GM23248 (cell line): ENCODE measurements at regions not wholly inside any gene's neighbourhood (a gene's known extent, or its start where the extent isn't known, plus 50 kb on each side); places are given as distances from the start of the nearest gene placed in this dataset.

Source experiments
- DNase-seq: peaks from one replicate; pipeline ENCODE4 v3.0.0-alpha.2; 2015
- H2AFZ ChIP-seq: fragments of 200-600 bp; sonication (generic); 2 replicates; pipeline ENCODE4 v1.6.1; 2016; ENCODE audit warnings: antibody characterized with exemption
- H3F3A ChIP-seq: fragments of 200-600 bp; sonication (generic); 2 replicates; pipeline ENCODE4 v1.6.1; 2016; ENCODE audit warnings: mild to moderate bottlenecking, antibody characterized with exemption, mixed run types; ENCODE audit not compliant: insufficient read depth
- H3K27ac ChIP-seq: fragments of 200-600 bp; sonication (generic); 2 replicates; pipeline ENCODE4 v1.5.1; 2016; ENCODE audit warnings: mild to moderate bottlenecking
- H3K27me3 ChIP-seq: fragments of 200-600 bp; sonication (generic); replicated peaks from 2 replicates; pipeline ENCODE4 v1.6.1; 2016; ENCODE audit warnings: mild to moderate bottlenecking; ENCODE audit not compliant: insufficient read depth
- H3K36me3 ChIP-seq: fragments of 200-600 bp; sonication (generic); 2 replicates; pipeline ENCODE4 v1.6.1; 2016; ENCODE audit warnings: low read depth, mild to moderate bottlenecking
- H3K4me1 ChIP-seq: fragments of 200-600 bp; sonication (generic); 2 replicates; pipeline ENCODE4 v1.6.1; 2016; ENCODE audit warnings: mild to moderate bottlenecking; ENCODE audit not compliant: insufficient read depth
- H3K4me2 ChIP-seq: fragments of 200-600 bp; sonication (generic); one replicate; pipeline ENCODE4 v1.6.1; 2016; ENCODE audit warnings: mild to moderate bottlenecking; ENCODE audit not compliant: unreplicated experiment
- H3K4me3 ChIP-seq: fragments of 200-600 bp; sonication (generic); 2 replicates; pipeline ENCODE4 v1.5.1; 2016; ENCODE audit warnings: mild to moderate bottlenecking
- H3K79me2 ChIP-seq: fragments of 200-600 bp; sonication (generic); 2 replicates; pipeline ENCODE4 v1.6.1; 2016; ENCODE audit warnings: mild to moderate bottlenecking; ENCODE audit not compliant: insufficient read depth
- H3K9ac ChIP-seq: fragments of 200-600 bp; sonication (generic); 2 replicates; pipeline ENCODE4 v1.6.1; 2016; ENCODE audit warnings: mild to moderate bottlenecking
- H3K9me2 ChIP-seq: fragments of 200-600 bp; sonication (generic); 2 replicates; pipeline ENCODE4 v1.6.1; 2016; ENCODE audit warnings: mixed run types, mild to moderate bottlenecking, moderate library complexity; ENCODE audit not compliant: insufficient read depth
- H3K9me3 ChIP-seq: fragments of 200-600 bp; sonication (generic); one replicate; pipeline ENCODE4 v1.6.1; 2017; ENCODE audit warnings: low read depth
- H4K20me1 ChIP-seq: fragments of 200-600 bp; sonication (generic); 2 replicates; pipeline ENCODE4 v1.6.0; 2016; ENCODE audit not compliant: insufficient read depth
- EZH2 ChIP-seq: fragments of 200-600 bp; sonication (generic); IDR thresholded peaks from 2 replicates; pipeline ENCODE4 v1.6.1; 2018; ENCODE audit warnings: antibody characterized with exemption, mild to moderate bottlenecking; ENCODE audit not compliant: insufficient read depth, poor library complexity, severe bottlenecking
- EZH2phosphoT487 ChIP-seq: fragments of 200-600 bp; sonication (generic); IDR thresholded peaks from 2 replicates; pipeline ENCODE4 v1.6.1; 2018; ENCODE audit warnings: antibody characterized with exemption, moderate library complexity, mild to moderate bottlenecking, low read depth; ENCODE audit not compliant: insufficient read depth
- WGBS, 2 experiments: methylation state at CpG; one replicate each; pipeline ENCODE4 v1.1.6; 2015 to 2017; ENCODE audit warnings: low lambda C conversion rate in 2 of 2, low coverage in 1 of 2; ENCODE audit errors: missing lambda C conversion rate in 2 of 2; 5-methylcytosine and 5-hydroxymethylcytosine counted together
- in situ Hi-C: fragments of 300-500 bp; cut with MboI; formaldehyde crosslinking; loops from 2 replicates; pipeline ENCODE4 v1.15.0; 2020

- Histone ChIP-seq H3K36me3 (no peaks in the 10 kb centered on the region), H3K9me3 (no peaks in the 10 kb centered on the region), H2AFZ (peak overlapping the region; percentile 84), H3K9me2 (no peaks in the 10 kb centered on the region), H3K27ac (peak overlapping the region; percentile 85), H3K4me3 (peak overlapping the region; percentile 50; the same call in 1 of the 2 replicates), H4K20me1 (no peaks in the 10 kb centered on the region), H3F3A (peaks cover 16% of the 10 kb centered on the region), H3K4me2 (peak overlapping the region; percentile 74), H3K27me3 (no peaks in the 10 kb centered on the region), H3K9ac (peak overlapping the region; percentile 64), H3K4me1 (peaks cover 17% of the 10 kb centered on the region), H3K79me2 (no peaks in the 10 kb centered on the region)
- no peak for TF ChIP-seq EZH2
- no peak for TF ChIP-seq EZH2phosphoT487
- in situ Hi-C loops, result no loop called here
- no peak for DNase-seq
- 85 to 91% methylated on average over 5 to 6 of the region's 6 CpGs for WGBS, 2 experiments
Observed at GRCh38 chr7:142383841-142384492, 126.1 kb upstream of the PRSS58 start.

GRCh38 chr7:142381727-142382390 lies 124.0 kb upstream of the PRSS58 start:
- Histone ChIP-seq H3K27ac (no peak overlapping the region), H3K36me3 (no peaks in the 10 kb centered on the region), H3F3A (peaks cover 16% of the 10 kb centered on the region), H3K9me3 (no peaks in the 10 kb centered on the region), H3K4me3 (no peak overlapping the region), H3K9ac (no peak overlapping the region), H3K4me1 (peaks cover 17% of the 10 kb centered on the region), H2AFZ (no peak overlapping the region), H4K20me1 (no peaks in the 10 kb centered on the region), H3K4me2 (no peak overlapping the region), H3K27me3 (no peaks in the 10 kb centered on the region), H3K9me2 (no peaks in the 10 kb centered on the region), H3K79me2 (no peaks in the 10 kb centered on the region)
- DNase-seq, result no peak
- TF ChIP-seq EZH2 (no peak), EZH2phosphoT487 (no peak)
- in situ Hi-C loops, result no loop called here
- 56 to 59% methylated on average over 2 of the region's 2 CpGs for WGBS, 2 experiments

- Histone ChIP-seq H3K4me2 (no peak overlapping the region), H3K79me2 (no peaks in the 10 kb centered on the region), H3K27ac (no peak overlapping the region), H4K20me1 (no peaks in the 10 kb centered on the region), H3K9ac (no peak overlapping the region), H3K9me2 (no peaks in the 10 kb centered on the region), H2AFZ (no peak overlapping the region), H3F3A (peaks cover 13% of the 10 kb centered on the region), H3K9me3 (no peaks in the 10 kb centered on the region), H3K27me3 (no peaks in the 10 kb centered on the region), H3K36me3 (no peaks in the 10 kb centered on the region), H3K4me3 (no peak overlapping the region), H3K4me1 (peaks cover 21% of the 10 kb centered on the region)
- 37 to 46% methylated on average over 3 of the region's 3 CpGs for WGBS, 2 experiments
- no peak for DNase-seq
- TF ChIP-seq EZH2phosphoT487, result no peak
- TF ChIP-seq EZH2, result no peak
- in situ Hi-C loops, result no loop called here
Observed at GRCh38 chr7:142380069-142380468, 122.2 kb upstream of the PRSS58 start.

GRCh38 chr7:142379201-142379885 lies 121.5 kb upstream of the PRSS58 start:
- no peaks in the 10 kb centered on the region for H3K27me3 ChIP-seq
- no peaks in the 10 kb centered on the region for H3K9me2 ChIP-seq
- no peak overlapping the region for H3K9ac ChIP-seq
- in situ Hi-C loops, result no loop called here
- H3K9me3 ChIP-seq, result no peaks in the 10 kb centered on the region
- 45 to 51% methylated on average over 6 of the region's 6 CpGs for WGBS, 2 experiments
- no peak overlapping the region for H3K4me2 ChIP-seq
- H3K27ac ChIP-seq, result no peak overlapping the region
- H3K79me2 ChIP-seq, result no peaks in the 10 kb centered on the region
- H3K36me3 ChIP-seq, result no peaks in the 10 kb centered on the region
- H4K20me1 ChIP-seq, result no peaks in the 10 kb centered on the region
- TF ChIP-seq EZH2phosphoT487, result no peak
- no peak for TF ChIP-seq EZH2
- no peak overlapping the region for H2AFZ ChIP-seq
- H3K4me3 ChIP-seq, result no peak overlapping the region
- H3F3A ChIP-seq, result 0 out of 2 replicates have a peak, but pooled peaks cover 9% of the 10 kb centered on the region
- H3K4me1 ChIP-seq, result peaks cover 18% of the 10 kb centered on the region
- DNase-seq, result no peak
